K562 (cell line): ENCODE measurements at regions not wholly inside any gene's neighbourhood (a gene's known extent, or its start where the extent isn't known, plus 50 kb on each side); places are given as distances from the start of the nearest gene placed in this dataset.

Experiments
- BHLHE40 ChIP-seq: IDR thresholded peaks from 2 replicates; pipeline ENCODE4 v1.6.1; 2011; ENCODE audit warnings: low read length, improper control_type of control experiment
- EZH2 ChIP-seq: IDR thresholded peaks from 2 replicates; pipeline ENCODE4 v1.6.1; 2012; ENCODE audit warnings: low read depth, mild to moderate bottlenecking, inconsistent platforms, low read length, borderline replicate concordance
- KLF1 ChIP-seq: fragments of 450-650 bp; IDR thresholded peaks from 2 replicates; pipeline ENCODE4 v1.6.1; 2016; ENCODE audit warnings: missing genetic modification characterization, missing compliant biosample characterization
- MAFK ChIP-seq: IDR thresholded peaks from 2 replicates; pipeline ENCODE4 v1.6.1; 2011; ENCODE audit warnings: low read length, improper control_type of control experiment
- MXI1 ChIP-seq: IDR thresholded peaks from 2 replicates; pipeline ENCODE4 v1.6.1; 2011; ENCODE audit warnings: low read depth, mild to moderate bottlenecking, improper control_type of control experiment, low read length
- PHF8 ChIP-seq: fragments of 200-600 bp; sonication (generic); IDR thresholded peaks from 2 replicates; pipeline ENCODE4 v1.6.1; 2012; ENCODE audit warnings: mixed run types, mild to moderate bottlenecking, inconsistent platforms, low read length, moderate library complexity, borderline replicate concordance
- TAF1 ChIP-seq: IDR thresholded peaks from 2 replicates; pipeline ENCODE4 v1.6.1; 2011; ENCODE audit warnings: mild to moderate bottlenecking, low read length, moderate library complexity; ENCODE audit not compliant: insufficient read depth, control insufficient read depth, severe bottlenecking; ENCODE audit errors: extremely low read depth
- ZC3H4 ChIP-seq: sonication (generic); formaldehyde crosslinking; IDR thresholded peaks from 2 replicates; pipeline ENCODE4 v1.9.0; 2021; ENCODE audit warnings: missing genetic modification reagents, borderline replicate concordance
- ZFP36 ChIP-seq: fragments of 150-350 bp; IDR thresholded peaks from 2 replicates; pipeline ENCODE4 v1.6.1; 2018; ENCODE audit warnings: low read length, low read depth; ENCODE audit not compliant: partially characterized antibody
- ZNF133 ChIP-seq: fragments of 250-450 bp; sonication (Bioruptor Pico); IDR thresholded peaks from 2 replicates; pipeline ENCODE4 v1.4.0; 2020; ENCODE audit warnings: mild to moderate bottlenecking
- ZNF232 ChIP-seq: sonication (generic); formaldehyde crosslinking; IDR thresholded peaks from 2 replicates; pipeline ENCODE4 v1.8.0; 2022; ENCODE audit warnings: mild to moderate bottlenecking, missing genetic modification reagents
- TF ChIP-seq, protein P1 (sequence below): sonication (generic); formaldehyde crosslinking; IDR thresholded peaks from 2 replicates; pipeline ENCODE4 v1.5.0; 2020; ENCODE audit warnings: missing genetic modification reagents
- TF ChIP-seq, protein P2 (sequence below): fragments of 250-450 bp; sonication (Bioruptor Pico); IDR thresholded peaks from 2 replicates; pipeline ENCODE4 v1.5.1; 2021; ENCODE audit warnings: mild to moderate bottlenecking

DNA sequence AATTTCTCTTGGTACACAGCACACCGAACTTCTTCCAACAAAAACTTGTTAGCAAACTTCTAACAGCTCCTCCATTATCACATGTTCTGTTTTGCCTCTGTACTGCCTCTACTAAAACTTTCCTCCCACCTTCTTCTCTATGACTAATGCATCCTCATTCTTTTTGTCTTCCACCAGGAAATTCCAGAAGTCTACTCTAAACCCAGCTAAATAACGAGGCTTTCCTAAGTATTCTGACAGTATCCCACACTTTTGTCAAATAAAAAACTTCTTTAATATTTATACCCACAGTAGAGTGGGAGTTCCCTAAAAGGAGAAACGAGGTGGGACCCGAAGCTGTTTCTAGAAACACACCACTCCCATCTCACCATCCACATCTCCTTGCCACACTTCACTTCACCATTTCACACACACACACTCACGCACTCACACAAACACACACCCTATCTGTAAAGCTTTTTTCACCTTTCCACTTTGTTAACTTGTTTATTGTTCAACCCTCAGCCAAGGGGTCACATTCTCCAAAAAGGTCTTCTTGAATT is 280.3 kb downstream of the ARAP2 start:
- no peak for TF ChIP-seq MXI1
- no peak for TF ChIP-seq BHLHE40
- TF ChIP-seq ZNF133 (CRISPR knock-in tag): no peak
- TF ChIP-seq, protein P1, sequence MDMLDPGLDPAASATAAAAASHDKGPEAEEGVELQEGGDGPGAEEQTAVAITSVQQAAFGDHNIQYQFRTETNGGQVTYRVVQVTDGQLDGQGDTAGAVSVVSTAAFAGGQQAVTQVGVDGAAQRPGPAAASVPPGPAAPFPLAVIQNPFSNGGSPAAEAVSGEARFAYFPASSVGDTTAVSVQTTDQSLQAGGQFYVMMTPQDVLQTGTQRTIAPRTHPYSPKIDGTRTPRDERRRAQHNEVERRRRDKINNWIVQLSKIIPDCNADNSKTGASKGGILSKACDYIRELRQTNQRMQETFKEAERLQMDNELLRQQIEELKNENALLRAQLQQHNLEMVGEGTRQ (CRISPR knock-in tag): no peak
- no peak for TF ChIP-seq ZC3H4 (CRISPR knock-in tag)
- no peak for TF ChIP-seq KLF1 (tag)
- no peak for TF ChIP-seq TAF1
- TF ChIP-seq EZH2: no peak
- TF ChIP-seq MAFK: no peak
- TF ChIP-seq ZFP36: no peak
- no peak for TF ChIP-seq PHF8
- TF ChIP-seq ZNF232 (CRISPR knock-in tag): no peak
- TF ChIP-seq, protein P2, sequence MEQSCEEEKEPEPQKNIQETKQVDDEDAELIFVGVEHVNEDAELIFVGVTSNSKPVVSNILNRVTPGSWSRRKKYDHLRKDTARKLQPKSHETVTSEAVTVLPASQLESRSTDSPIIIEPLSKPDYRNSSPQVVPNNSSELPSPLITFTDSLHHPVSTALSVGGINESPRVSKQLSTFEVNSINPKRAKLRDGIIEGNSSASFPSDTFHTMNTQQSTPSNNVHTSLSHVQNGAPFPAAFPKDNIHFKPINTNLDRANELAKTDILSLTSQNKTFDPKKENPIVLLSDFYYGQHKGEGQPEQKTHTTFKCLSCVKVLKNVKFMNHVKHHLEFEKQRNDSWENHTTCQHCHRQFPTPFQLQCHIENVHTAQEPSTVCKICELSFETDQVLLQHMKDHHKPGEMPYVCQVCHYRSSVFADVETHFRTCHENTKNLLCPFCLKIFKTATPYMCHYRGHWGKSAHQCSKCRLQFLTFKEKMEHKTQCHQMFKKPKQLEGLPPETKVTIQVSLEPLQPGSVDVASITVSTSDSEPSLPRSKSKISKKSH (CRISPR knock-in tag): no peak
